ENCODE measurements at regions not wholly inside any gene's neighbourhood (a gene's known extent, or its start where the extent isn't known, plus 50 kb on each side); places are given as distances from the start of the nearest gene placed in this dataset.

GRCh38 chr18:10120622-10121021, 206.8 kb downstream of the VAPA start:
- Histone ChIP-seq H3K9me3 (no peaks in the 10 kb centered on the region), H3K27me3 (no peaks in the 10 kb centered on the region), H3K4me1 (ENCODE audit: insufficient read depth) (peaks cover 7% of the 10 kb centered on the region), H3K27ac (no peak overlapping the region), H3K4me3 (no peak overlapping the region), H3K36me3 (no peaks in the 10 kb centered on the region)
- DNase-seq: no peak
- TF ChIP-seq, protein P1, sequence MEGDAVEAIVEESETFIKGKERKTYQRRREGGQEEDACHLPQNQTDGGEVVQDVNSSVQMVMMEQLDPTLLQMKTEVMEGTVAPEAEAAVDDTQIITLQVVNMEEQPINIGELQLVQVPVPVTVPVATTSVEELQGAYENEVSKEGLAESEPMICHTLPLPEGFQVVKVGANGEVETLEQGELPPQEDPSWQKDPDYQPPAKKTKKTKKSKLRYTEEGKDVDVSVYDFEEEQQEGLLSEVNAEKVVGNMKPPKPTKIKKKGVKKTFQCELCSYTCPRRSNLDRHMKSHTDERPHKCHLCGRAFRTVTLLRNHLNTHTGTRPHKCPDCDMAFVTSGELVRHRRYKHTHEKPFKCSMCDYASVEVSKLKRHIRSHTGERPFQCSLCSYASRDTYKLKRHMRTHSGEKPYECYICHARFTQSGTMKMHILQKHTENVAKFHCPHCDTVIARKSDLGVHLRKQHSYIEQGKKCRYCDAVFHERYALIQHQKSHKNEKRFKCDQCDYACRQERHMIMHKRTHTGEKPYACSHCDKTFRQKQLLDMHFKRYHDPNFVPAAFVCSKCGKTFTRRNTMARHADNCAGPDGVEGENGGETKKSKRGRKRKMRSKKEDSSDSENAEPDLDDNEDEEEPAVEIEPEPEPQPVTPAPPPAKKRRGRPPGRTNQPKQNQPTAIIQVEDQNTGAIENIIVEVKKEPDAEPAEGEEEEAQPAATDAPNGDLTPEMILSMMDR (IDR thresholded peaks at IDR 0.05): no peak
- TF ChIP-seq EP300 (IDR thresholded peaks at IDR 0.05) (no peak), POLR2A (IDR thresholded peaks at IDR 0.05) (no peak)
- intact Hi-C loops (cut with DNase I): no loop called here
- 77 to 94% (median 93%) methylated on average over 3 of the region's 3 CpGs for WGBS, 3 donors

GRCh38 chr18:10121028-10121427, 207.2 kb downstream of the VAPA start:
- intact Hi-C loops (cut with DNase I): no loop called here
- Histone ChIP-seq H3K4me1 (ENCODE audit: insufficient read depth) (peaks cover 7% of the 10 kb centered on the region), H3K27me3 (no peaks in the 10 kb centered on the region), H3K36me3 (no peaks in the 10 kb centered on the region), H3K9me3 (no peaks in the 10 kb centered on the region), H3K27ac (no peak overlapping the region), H3K4me3 (no peak overlapping the region)
- no peak for TF ChIP-seq POLR2A (IDR thresholded peaks at IDR 0.05)
- TF ChIP-seq, protein P1 (IDR thresholded peaks at IDR 0.05): no peak
- no peak for TF ChIP-seq EP300 (IDR thresholded peaks at IDR 0.05)
- 83 to 90% (median 88%) methylated on average over 1 of the region's 1 CpG for WGBS, 3 donors
- DNase-seq: no peak

DNA sequence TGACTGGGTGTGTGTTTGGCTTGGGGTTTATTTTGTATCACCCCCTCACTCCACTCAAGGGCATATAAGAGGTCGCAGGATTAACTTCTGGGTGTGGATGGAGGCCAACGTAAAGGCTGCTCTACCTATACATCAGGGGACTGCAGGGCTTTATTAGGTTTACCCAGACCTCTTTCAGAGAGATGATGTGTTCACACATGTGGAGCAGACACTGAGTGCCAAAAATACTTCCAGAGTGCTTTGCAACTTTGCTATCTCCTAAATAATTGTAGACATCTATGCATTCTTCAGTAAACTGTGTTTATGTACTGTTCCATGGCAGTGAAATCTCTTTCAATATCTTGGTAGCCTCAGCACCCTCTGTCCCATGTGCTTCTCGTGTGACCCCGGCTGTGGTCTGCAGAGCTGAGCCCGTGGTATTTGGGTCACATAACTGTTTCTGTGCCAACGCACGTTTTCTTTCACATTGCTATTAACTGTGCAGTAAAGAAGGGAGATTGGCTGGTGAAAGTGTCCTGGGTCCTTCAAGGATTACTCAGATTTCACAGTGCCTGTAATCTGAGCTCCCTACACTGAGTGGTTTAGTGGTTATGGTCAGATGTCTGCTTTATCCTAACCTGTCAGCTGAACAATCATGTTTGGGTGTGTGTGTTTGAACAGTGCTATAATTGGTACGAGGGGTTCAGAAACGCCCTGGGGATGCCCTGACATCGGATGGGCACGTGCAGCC, 208.1 kb downstream of the VAPA start:
- no peaks in the 10 kb centered on the region for H3K27me3 ChIP-seq
- no peak overlapping the region for H3K27ac ChIP-seq
- H3K36me3 ChIP-seq: no peaks in the 10 kb centered on the region
- no peak for TF ChIP-seq POLR2A (IDR thresholded peaks at IDR 0.05)
- no peak for TF ChIP-seq EP300 (IDR thresholded peaks at IDR 0.05)
- TF ChIP-seq, protein P1 (IDR thresholded peaks at IDR 0.05): no peak
- 29 to 43% (median 31%) methylated on average over 11 of the region's 11 CpGs for WGBS, 3 donors
- no peak overlapping the region for H3K4me3 ChIP-seq
- DNase-seq: no peak
- H3K4me1 ChIP-seq (ENCODE audit: insufficient read depth): peaks cover 7% of the 10 kb centered on the region
- H3K9me3 ChIP-seq: no peaks in the 10 kb centered on the region
- intact Hi-C loops (cut with DNase I): no loop called here

- H3K9me3 ChIP-seq: no peaks in the 10 kb centered on the region
- intact Hi-C loops (cut with DNase I): no loop called here
- no peak overlapping the region for H3K27ac ChIP-seq
- no peak overlapping the region for H3K4me3 ChIP-seq
- TF ChIP-seq EP300 (IDR thresholded peaks at IDR 0.05): no peak
- TF ChIP-seq, protein P1 (IDR thresholded peaks at IDR 0.05): no peak
- TF ChIP-seq POLR2A (IDR thresholded peaks at IDR 0.05): no peak
- peaks cover 7% of the 10 kb centered on the region for H3K4me1 ChIP-seq (ENCODE audit: insufficient read depth)
- H3K27me3 ChIP-seq: no peaks in the 10 kb centered on the region
- no peaks in the 10 kb centered on the region for H3K36me3 ChIP-seq
- WGBS, 3 donors: 93 to 95% (median 94%) methylated on average over 19 of the region's 19 CpGs
- no peak for DNase-seq
Measured at GRCh38 chr18:10122988-10123950, 209.5 kb downstream of the VAPA start.

Data from ovary (tissue), 7 donors.